NCI-H146 (cell line): ENCODE measurements at regions not wholly inside any gene's neighbourhood (a gene's known extent, or its start where the extent isn't known, plus 50 kb on each side); places are given as distances from the start of the nearest gene placed in this dataset.
"Not testable (repeated sequence)": the region's sequence is repeated elsewhere in the genome, so short reads cannot be mapped to it uniquely, and the experiment has no call there.

Experiments
- DNase-seq: peaks from one replicate; lab custom pipeline; 2025; lab: John Stamatoyannopoulos, UW

- DNase-seq: no peak
Measured at GRCh38 chr22:22776121-22776520, 111.5 kb upstream of the IGLL5 start.

DNA sequence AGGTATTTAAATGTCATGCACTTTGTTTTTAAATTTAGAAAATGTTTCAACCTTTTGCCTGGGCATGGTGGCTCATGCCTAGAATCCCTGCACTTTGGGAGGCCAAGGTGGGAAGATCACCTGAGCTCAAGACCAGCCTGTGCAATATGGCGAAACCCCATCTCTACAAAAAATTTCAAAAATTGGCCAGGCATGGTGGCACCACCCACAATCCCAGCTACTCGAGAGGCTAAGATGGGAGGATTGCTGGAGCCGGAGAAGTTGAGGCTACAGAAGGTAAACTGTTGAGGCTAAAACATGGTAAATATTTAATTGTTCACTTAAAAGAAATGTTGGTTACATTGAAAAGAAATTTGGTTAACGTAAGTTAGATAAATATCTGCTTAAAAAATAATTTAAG, 108.4 kb upstream of the IGLL5 start:
- no peak for DNase-seq

DNA sequence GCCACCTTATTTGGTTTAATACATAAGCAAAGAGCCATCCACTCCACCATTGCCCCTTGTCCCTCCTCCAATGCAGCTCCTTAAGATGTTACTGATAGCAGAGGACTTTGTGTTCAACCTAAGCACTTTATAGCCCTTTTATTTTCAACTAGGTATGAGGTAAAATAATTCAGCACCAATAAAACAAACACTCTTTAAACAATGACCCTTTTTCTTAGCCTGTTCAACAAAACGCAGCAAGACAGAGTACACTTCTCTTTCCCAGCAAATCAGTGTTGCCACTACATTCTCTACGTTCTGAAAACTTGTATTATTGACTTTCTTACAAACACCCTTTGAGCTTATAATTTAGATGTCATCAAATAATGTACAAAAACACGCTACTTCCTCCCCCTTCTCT, 104.0 kb upstream of the IGLL5 start:
- DNase-seq: no peak

DNA sequence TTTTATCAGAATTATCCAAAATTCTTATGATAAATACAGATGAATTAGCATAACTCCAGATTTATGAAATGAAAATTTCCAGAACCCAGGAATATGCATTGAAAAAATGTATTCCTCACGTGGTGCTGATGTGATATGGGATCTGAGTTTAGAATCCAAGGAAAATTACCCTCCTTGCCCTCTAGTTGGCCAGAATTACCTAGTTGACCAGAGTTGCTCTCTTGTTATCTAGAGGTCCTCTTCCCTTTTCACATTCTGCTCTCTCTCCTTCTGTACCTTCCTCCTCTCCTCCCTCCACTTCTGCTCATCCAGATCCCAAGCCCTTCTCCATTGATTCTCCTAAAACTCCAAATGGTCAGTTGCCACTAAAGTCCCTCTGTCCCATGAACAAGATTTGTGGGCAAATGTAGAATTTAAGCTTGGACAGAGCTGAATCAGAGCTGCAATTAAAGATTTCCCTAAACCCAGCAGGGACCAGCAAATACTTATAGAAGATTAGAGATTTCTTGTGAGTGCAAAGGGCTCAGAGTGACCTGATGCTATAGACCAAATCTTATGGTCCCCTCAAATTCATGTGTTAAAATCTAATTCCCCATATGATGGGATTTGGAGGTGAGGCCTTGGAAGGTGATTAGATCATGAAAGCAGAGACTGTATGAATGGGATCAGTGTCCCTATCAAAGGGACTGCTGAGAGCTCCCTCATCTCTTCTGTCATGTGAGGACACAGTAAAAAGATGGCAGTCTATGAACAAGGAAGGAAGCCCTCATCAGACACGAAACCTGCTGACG, 103.2 kb upstream of the IGLL5 start:
- DNase-seq: no peak

- peak; percentile 71 for DNase-seq
Measured at GRCh38 chr22:22785316-22786065, 102.1 kb upstream of the IGLL5 start.

GRCh38 chr22:22786301-22787115, 101.1 kb upstream of the IGLL5 start:
- DNase-seq: peak; percentile 94

DNA sequence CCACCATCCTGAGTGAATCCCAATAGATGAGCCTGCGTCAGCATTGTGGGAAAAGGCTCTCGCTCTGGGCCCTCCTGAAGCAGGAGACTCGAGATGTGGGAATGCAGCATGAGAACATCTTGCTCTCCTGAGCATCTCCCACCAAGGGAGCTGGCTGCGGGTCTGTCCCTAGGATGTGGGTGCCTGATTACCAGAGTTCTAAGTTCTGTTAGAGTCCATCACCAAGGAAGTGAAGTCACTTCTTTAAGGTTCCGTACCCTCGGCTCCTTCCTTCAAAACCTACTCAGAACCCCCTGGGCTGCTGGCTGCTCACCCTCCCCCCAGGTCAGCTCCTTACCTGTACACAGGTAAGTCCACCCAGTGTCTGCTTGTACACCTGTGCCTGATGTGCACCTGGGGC, 100.5 kb upstream of the IGLL5 start:
- peak; percentile 76 for DNase-seq

DNA sequence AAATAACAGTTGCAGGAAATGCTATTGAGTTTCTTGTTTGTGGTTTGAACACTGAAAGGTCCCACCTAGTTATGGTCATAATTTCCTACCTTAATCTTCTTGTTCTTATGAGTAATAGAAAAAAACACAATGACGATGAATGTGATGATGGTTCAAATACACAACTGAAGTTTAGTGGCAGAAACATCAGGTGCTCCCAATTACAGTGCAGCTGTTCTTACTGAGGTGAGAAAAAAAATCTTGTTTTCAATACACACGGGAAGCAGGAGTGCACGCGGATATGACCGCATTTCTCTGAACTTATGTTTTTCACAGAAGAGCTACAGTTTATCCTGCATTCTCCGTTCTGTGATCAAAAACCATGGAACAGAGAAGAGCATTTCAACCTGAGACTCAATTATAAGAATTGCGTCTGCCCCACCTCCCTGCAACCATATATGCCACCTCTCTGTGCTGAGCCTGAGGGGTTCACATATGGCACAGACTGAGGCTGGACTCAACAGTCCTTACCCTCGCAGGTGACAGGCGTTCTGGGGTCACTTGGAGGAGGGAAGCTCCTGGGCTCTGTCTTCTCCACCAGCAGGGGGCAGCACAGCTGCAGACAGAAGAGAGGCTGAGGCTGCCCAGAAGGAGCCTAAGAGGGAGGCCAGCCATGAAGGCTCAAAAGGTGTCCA, 99.7 kb upstream of the IGLL5 start:
- peak; percentile 63 for DNase-seq

DNA sequence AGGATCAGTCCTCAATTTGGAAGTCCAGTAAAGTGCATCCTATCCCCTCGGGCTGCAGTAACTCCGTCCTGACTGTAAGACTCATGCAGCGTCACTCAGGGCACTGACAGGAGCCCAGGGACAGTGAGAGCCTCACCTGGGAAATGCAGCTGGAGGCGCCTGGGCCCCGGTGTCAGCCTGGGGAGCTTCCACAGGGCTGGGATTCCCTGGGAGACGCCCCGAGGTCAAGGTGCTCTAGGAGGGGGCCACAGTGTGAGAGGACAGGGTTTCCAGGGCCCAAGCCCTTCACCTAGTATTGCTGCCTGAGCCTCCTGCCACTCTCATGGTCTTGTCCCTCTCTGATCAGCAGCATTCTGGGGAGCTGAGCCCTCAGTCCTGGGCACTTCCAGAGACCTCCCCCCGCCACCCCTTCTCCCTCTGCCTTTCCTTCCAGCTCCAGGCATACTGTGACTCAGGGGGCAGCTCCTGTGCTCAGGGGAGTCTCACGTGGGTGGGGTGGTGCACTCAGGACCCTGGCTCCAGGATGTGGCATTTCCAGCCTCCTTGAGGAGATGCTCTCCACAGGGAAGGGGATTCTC, 99.1 kb upstream of the IGLL5 start:
- DNase-seq: no peak

GRCh38 chr22:22789233-22789921, 98.2 kb upstream of the IGLL5 start:
- DNase-seq: no peak

- DNase-seq: no peak
Measured at GRCh38 chr22:22789922-22790845, 97.4 kb upstream of the IGLL5 start.

DNA sequence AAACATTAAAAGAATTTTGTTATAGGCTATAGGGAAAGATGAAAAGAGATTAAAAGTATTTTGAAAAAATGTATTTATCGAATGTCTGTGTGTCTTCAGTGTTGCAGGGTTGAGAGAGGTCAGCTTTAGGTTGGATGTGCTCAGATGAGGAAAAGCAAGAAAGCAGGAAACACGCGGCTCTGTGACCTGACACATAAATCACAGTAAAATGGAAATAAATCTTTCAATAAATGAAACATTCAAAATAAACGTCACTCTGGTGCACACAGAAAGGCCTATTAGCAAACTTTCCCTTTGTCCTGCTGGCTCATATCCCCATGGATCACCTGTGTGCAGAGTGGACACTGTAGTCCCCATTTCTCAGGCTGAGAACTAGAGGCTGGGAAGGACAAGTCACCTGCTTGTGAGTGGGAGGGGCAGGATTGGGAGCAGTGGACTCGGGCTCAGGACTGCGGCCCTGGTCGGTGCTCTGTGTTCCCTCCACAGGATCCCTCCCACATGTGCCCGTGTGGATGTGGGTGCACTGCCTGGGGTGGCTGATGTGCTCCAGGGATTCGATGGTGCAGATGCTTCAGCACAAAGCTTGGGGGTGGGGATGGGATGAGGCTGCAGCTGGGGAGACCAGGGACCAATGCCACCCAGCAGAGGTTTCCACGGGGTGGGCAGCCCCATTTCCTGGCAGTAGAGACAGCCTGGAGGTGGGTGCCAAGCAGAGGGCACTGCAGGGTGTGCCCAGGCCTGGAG, 96.0 kb upstream of the IGLL5 start:
- no peak for DNase-seq

DNA sequence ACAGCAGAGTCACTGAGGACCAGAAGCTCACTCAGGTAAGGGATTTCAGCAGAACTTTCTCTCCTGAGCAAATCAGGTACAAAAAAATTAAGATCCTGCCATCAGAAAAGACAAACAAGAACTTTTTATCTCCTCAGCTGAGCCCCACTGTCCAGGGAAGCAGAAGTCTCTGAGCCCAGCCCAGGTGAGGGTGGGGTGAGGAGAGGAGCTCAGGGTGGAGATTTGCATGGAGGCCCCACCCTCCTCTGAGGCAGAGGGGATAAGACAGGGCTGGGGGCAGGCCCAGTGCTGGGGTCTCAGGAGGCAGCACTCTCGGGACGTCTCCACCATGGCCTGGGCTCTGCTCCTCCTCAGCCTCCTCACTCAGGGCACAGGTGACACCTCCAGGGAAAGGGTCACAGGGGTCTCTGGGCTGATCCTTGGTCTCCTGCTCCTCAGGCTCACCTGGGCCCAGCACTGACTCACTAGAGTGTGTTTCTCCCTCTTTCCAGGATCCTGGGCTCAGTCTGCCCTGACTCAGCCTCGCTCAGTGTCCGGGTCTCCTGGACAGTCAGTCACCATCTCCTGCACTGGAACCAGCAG, 95.3 kb upstream of the IGLL5 start:
- DNase-seq: not testable (repeated sequence)

DNA sequence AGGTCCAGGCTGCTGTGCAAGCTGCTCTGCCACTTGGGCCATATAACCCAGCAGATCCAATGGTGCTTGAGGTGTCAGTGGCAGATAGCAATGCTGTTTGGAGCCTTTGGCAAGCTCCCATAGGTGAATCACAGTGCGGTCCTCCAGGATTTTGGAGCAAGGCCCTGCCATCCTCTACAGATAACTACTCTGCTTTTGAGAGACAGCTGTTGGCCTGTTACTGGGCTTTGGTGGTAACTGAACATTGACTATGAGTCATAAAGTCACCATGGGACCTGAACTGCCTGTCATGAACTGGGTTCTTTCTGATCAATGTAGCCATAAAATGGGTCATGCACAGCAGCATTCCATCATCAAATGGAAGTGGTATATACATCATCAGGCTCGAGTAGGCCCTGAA, 92.0 kb upstream of the IGLL5 start:
- not testable (repeated sequence) for DNase-seq

GRCh38 chr22:22796724-22797123, 90.9 kb upstream of the IGLL5 start:
- no peak for DNase-seq

GRCh38 chr22:22798232-22798616, 89.4 kb upstream of the IGLL5 start:
- DNase-seq: no peak

GRCh38 chr22:22798716-22799115, 88.9 kb upstream of the IGLL5 start:
- no peak for DNase-seq

GRCh38 chr22:22799561-22799960, 88.1 kb upstream of the IGLL5 start:
- no peak for DNase-seq

GRCh38 chr22:22800716-22801115, 86.9 kb upstream of the IGLL5 start:
- DNase-seq: no peak
